ENCODE measurements at regions not wholly inside any gene's neighbourhood (a gene's known extent, or its start where the extent isn't known, plus 50 kb on each side); places are given as distances from the start of the nearest gene placed in this dataset.

DNA sequence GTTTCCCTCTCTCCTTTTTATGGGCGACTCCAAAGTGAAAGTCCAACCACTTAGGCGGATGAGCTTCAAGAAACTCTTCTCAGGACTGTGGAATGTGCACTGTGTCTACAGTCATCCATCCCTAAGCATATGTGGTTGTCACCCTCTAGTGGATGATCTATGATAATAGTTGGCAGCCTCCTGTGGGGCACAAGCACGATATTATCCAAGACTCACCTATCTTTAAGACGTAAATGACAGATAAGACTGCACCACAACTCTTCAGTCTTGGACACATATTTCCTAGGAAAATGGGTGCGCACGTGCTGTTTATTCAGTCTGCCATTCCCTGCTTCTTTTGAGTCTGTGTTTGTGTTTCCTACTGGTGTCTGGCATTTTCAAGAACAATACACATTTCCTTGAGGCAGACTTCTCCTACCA lies 145.5 kb upstream of the CTAGE1 start:
- TF ChIP-seq, protein P1, sequence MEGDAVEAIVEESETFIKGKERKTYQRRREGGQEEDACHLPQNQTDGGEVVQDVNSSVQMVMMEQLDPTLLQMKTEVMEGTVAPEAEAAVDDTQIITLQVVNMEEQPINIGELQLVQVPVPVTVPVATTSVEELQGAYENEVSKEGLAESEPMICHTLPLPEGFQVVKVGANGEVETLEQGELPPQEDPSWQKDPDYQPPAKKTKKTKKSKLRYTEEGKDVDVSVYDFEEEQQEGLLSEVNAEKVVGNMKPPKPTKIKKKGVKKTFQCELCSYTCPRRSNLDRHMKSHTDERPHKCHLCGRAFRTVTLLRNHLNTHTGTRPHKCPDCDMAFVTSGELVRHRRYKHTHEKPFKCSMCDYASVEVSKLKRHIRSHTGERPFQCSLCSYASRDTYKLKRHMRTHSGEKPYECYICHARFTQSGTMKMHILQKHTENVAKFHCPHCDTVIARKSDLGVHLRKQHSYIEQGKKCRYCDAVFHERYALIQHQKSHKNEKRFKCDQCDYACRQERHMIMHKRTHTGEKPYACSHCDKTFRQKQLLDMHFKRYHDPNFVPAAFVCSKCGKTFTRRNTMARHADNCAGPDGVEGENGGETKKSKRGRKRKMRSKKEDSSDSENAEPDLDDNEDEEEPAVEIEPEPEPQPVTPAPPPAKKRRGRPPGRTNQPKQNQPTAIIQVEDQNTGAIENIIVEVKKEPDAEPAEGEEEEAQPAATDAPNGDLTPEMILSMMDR (IDR thresholded peaks at IDR 0.05), result peak; percentile 42 to 83 (median 77)
- TF ChIP-seq POLR2AphosphoS5 (IDR thresholded peaks at IDR 0.05) (peak; percentile 74), POLR2A (IDR thresholded peaks at IDR 0.05) (no peak)

Measured in prostate gland (tissue), 2 donors.